Large intestine (tissue), 3 donors: ENCODE measurements at regions not wholly inside any gene's neighbourhood (a gene's known extent, or its start where the extent isn't known, plus 50 kb on each side); places are given as distances from the start of the nearest gene placed in this dataset.
"Not testable (repeated sequence)": the region's sequence is repeated elsewhere in the genome, so short reads cannot be mapped to it uniquely, and the experiment has no call there.

Experiments
- DNase-seq, 2 donors: peaks; one replicate each; pipeline versions ENCODE4 v3.0.0 to v3.0.0-alpha.2; 2013
- H3K27ac ChIP-seq: one replicate; pipeline ENCODE4 v1.5.1; 2013; ENCODE audit warnings: low read length
- H3K27me3 ChIP-seq: 2 replicates; pipeline ENCODE4 v1.6.1; 2013; ENCODE audit warnings: low read length; ENCODE audit not compliant: control insufficient read depth, insufficient read depth
- H3K36me3 ChIP-seq: 2 replicates; pipeline ENCODE4 v1.6.1; 2013; ENCODE audit warnings: low read length; ENCODE audit not compliant: control insufficient read depth, insufficient read depth
- H3K4me1 ChIP-seq: one replicate; pipeline ENCODE4 v1.6.1; 2013; ENCODE audit warnings: low read length; ENCODE audit not compliant: control insufficient read depth, insufficient read depth
- H3K4me3 ChIP-seq: one replicate; pipeline ENCODE4 v1.5.1; 2013; ENCODE audit warnings: low read length
- H3K9me3 ChIP-seq: one replicate; pipeline ENCODE4 v1.6.1; 2013; ENCODE audit warnings: mild to moderate bottlenecking, low read depth, low read length, moderate library complexity; ENCODE audit not compliant: control insufficient read depth
- WGBS: methylation state at CpG from one replicate; pipeline ENCODE4 v1.1.5; 2013; ENCODE audit warnings: low lambda C conversion rate; ENCODE audit not compliant: insufficient coverage; 5-methylcytosine and 5-hydroxymethylcytosine counted together

DNA sequence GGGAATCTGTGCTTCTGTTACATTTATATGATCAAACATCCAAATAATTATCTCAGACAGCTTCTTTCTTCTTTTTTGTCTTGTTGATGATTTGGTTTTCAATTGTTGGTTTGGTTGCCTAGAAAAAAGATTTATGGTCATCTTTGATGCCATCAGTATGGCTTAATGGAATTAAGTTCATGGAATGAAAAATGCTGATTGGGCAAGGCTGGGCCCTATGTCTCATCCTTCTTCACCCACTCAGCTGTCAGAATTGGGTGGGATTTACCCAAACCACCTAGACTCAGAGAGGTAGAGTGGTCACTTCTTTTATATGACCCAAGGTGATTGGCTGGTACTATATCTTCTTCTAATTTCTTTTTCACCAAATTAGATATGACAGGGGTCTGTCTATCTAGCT lies 258.3 kb downstream of the DOK5 start:
- no peaks in the 10 kb centered on the region for H3K36me3 ChIP-seq
- H3K27ac ChIP-seq: no peak overlapping the region
- H3K9me3 ChIP-seq: no peaks in the 10 kb centered on the region
- no peak for DNase-seq
- H3K27me3 ChIP-seq: no peaks in the 10 kb centered on the region
- H3K4me1 ChIP-seq: no peaks in the 10 kb centered on the region
- H3K4me3 ChIP-seq: no peak overlapping the region

DNA sequence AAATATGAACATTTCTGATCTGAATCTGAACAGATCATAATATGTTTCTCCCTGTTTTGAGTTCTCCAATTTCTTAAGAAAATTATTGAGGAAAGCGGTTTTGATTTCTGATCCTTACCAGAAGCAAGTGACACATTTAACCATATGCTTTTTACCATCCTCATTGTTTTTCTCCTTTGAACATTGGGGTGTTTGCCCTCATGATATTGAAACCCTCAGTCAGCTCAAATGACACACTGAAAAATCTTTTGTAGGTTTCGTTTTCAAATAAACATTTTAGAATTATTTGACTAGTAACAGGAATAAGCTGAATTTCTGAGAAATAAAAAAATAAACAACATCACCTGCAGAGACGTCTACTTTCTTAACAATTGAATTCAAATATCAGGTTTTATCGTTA lies 252.1 kb downstream of the DOK5 start:
- no peaks in the 10 kb centered on the region for H3K4me1 ChIP-seq
- no peaks in the 10 kb centered on the region for H3K9me3 ChIP-seq
- H3K27me3 ChIP-seq: no peaks in the 10 kb centered on the region
- no peak overlapping the region for H3K4me3 ChIP-seq
- no peak overlapping the region for H3K27ac ChIP-seq
- DNase-seq: no peak
- 89% methylated on average over 3 of the region's 4 CpGs for WGBS
- no peaks in the 10 kb centered on the region for H3K36me3 ChIP-seq

DNA sequence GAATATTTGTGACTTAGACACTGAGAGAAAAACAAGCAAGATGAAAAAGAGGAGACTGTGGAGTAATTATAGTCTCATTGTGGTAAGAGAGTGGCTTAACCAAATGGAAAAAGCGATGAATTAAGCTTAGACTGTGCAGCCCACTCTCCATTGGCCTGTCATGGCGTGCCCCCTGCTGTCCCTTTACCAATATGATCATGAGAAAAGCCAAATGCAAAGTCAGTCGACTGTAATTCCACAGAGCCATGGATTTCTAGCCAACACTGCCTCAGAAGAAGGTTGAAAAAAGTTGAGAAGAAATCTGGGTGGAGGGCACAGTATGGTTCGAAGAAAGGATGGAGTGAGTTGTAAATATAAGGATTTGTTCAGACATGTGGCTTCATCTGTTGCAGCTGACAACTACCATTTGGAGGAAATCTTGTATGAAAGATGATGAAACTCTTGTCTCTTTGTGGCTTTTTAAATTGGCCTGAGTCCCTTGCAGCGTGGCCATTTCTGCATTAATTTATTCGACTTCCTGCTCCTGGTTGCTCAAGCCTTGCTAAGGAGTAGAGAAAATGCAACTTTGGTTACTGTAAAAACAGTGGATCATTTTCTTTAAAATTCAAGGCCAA lies 251.4 kb downstream of the DOK5 start:
- DNase-seq: no peak

DNA sequence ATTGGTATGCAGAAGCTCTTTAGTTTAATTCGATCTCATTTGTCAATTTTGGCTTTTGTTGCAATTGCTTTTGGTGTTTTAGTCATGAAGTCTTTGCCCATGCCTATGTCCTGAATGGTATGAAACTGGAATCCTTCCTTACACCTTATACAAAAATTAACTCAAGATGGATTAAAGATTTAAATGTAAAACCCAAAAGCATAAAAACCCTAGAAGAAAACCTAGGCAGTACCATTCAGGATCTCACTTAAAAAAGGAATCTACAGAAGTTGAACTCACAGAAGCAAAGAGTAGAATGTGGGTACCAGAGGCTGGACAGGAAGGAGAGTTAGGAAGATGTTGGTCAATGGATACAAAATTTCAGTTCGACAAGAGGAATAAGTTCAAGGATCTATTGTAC lies 249.9 kb downstream of the DOK5 start:
- DNase-seq, H3K9me3 ChIP-seq, H3K36me3 ChIP-seq, H3K27me3 ChIP-seq, H3K4me1 ChIP-seq, H3K4me3 ChIP-seq, H3K27ac ChIP-seq: not testable (repeated sequence)
- WGBS: 100% methylated on average over 1 of the region's 2 CpGs

More for the DNA sequence above, 251.4 kb downstream of the DOK5 start:
- no peak overlapping the region for H3K27ac ChIP-seq
- H3K4me1 ChIP-seq: no peaks in the 10 kb centered on the region
- no peaks in the 10 kb centered on the region for H3K9me3 ChIP-seq
- no peaks in the 10 kb centered on the region for H3K36me3 ChIP-seq
- no peak overlapping the region for H3K4me3 ChIP-seq
- H3K27me3 ChIP-seq: no peaks in the 10 kb centered on the region
- WGBS: 60% methylated on average over 1 of the region's 6 CpGs

DNA sequence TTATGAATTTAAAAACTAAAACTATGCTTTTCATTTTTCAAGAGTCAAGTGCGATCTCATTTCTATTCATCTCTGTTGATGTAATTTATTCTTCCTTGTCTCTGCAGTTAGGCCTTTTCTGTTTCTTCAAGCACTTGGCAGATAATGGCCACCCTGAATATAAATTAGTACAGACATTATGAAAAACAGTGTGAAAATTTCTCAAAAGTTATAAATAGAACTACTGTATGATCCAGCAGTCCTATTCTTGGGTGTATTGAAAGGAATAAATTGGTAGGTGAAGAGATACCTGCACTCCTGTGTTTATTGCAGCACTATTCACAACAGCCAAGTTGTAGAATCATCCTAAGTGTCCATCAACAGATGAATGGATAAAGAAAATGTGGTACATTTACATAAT lies 248.3 kb downstream of the DOK5 start:
- no peaks in the 10 kb centered on the region for H3K36me3 ChIP-seq
- no peaks in the 10 kb centered on the region for H3K4me1 ChIP-seq
- WGBS: 100% methylated on average over 1 of the region's 1 CpG
- DNase-seq: no peak
- no peak overlapping the region for H3K4me3 ChIP-seq
- no peaks in the 10 kb centered on the region for H3K27me3 ChIP-seq
- no peak overlapping the region for H3K27ac ChIP-seq
- no peaks in the 10 kb centered on the region for H3K9me3 ChIP-seq

DNA sequence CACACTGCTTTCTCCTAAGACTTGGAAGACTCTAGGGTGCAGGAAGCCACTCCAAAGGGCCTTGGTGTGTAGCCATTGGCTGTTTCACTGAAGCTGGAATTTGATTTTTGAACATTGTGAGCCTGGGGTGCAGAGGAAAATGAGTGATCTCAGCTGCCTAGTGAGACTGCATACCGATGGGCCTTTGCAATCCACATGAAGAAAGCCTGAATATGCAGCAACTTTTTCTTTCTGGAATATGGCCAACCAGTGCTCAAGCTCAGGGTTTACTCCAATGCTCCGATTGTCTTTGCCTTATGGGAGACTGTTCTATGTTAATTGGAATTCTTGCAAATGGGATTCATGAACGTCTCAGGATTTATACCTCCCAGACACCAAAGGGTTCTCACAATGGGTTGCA lies 242.6 kb downstream of the DOK5 start:
- H3K36me3 ChIP-seq: no peaks in the 10 kb centered on the region
- H3K4me1 ChIP-seq: no peaks in the 10 kb centered on the region
- no peak overlapping the region for H3K27ac ChIP-seq
- no peaks in the 10 kb centered on the region for H3K9me3 ChIP-seq
- no peak for DNase-seq
- H3K4me3 ChIP-seq: no peak overlapping the region
- no CpG with 5 or more reads among the region's 3 CpGs for WGBS
- H3K27me3 ChIP-seq: no peaks in the 10 kb centered on the region

DNA sequence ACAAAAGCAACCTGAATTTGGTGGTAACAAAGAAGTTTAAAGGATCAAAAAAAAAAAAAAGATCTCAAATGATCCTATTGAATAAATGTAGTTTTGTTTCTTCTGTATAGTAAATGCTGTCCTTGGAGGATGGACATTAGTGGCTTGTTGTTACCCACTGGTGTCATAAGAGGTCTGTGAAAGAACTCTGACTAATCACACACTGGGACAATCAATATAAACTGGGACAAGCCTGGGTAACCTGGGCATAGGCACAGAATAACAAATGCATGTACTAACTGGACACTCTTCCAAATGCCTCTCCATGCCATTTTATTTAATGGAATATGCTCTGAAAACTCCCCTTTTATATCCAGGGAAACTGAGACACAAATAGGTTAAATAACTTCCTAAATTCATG lies 241.4 kb downstream of the DOK5 start:
- no peaks in the 10 kb centered on the region for H3K36me3 ChIP-seq
- H3K27ac ChIP-seq: no peak overlapping the region

DNA sequence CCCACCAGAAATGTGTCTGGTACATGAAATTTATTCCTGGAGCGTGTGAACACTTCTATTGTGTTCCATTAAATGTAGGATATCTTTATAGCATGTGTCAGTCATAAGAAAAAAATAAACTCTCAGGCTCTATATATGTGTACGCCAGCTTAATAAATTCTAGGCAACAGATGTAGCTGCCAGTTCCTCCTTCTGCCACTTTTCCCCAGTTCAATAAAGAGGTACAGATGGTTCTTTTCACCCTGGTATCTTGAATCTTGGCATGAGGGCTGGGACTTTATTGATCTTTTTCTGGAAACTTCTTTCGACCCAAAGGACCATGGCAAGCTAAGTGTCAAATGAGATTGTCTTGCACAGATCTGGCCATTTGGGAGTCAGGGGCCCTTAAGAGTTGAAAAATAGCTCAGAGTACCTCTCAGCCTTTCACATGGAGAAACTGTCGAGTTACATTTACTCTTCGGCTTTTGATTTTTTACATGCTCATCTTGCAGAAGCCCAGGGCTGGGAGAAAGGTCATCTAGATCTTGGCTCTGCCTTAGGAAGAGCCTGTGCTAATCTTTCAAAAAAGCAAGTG lies 240.9 kb downstream of the DOK5 start:
- H3K4me3 ChIP-seq: no peak overlapping the region
- no peak for DNase-seq
- no peaks in the 10 kb centered on the region for H3K27me3 ChIP-seq
- H3K27ac ChIP-seq: no peak overlapping the region
- H3K4me1 ChIP-seq: no peaks in the 10 kb centered on the region
- no peaks in the 10 kb centered on the region for H3K36me3 ChIP-seq
- no CpG with 5 or more reads among the region's 5 CpGs for WGBS
- H3K9me3 ChIP-seq: no peaks in the 10 kb centered on the region

More for the DNA sequence above, 241.4 kb downstream of the DOK5 start:
- no peak overlapping the region for H3K4me3 ChIP-seq
- no peaks in the 10 kb centered on the region for H3K9me3 ChIP-seq
- DNase-seq: no peak
- H3K4me1 ChIP-seq: no peaks in the 10 kb centered on the region
- no peaks in the 10 kb centered on the region for H3K27me3 ChIP-seq

DNA sequence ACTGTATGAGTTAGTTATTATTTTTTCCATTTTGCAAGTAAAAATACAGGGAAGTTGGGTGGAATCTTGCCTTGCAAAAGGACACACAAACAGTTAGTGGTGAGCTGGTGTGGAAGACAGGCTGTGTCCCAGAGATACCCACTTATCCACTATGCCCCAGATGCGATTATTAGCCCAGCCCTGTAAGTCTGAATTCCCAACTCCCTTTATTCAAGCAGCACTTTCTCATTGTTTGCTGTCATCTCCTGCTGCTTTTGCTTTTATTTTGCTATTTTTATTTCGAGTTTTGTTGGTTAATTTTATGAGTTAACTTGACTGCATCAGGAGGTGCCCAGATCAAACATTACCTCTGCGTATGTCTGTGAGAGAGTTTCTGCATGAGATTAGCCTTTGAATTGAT lies 239.4 kb downstream of the DOK5 start:
- WGBS: no CpG with 5 or more reads among the region's 3 CpGs
- Histone ChIP-seq H3K4me3 (no peak overlapping the region), H3K27me3 (no peaks in the 10 kb centered on the region), H3K36me3 (no peaks in the 10 kb centered on the region), H3K4me1 (no peaks in the 10 kb centered on the region), H3K27ac (no peak overlapping the region), H3K9me3 (no peaks in the 10 kb centered on the region)
- no peak for DNase-seq

DNA sequence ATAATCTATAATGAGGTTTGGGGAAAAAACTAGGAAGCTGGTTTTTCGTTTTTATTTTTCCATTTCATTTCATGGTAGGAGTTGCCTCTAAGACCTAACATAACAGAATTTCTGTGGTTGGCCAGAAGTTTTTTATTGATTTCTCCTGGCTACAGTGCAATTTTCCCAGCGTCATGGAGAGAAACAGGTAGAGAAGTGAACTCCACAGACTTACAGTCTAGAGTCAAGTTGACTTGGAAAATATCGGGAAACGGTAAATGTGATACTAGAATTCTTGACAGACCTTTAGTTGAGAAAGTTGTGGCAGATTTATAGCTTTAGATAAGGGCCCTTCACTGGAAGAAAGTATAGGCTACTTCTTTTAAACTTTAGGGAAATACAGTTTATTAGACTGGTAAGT lies 238.3 kb downstream of the DOK5 start:
- H3K27ac ChIP-seq: no peak overlapping the region
- no peaks in the 10 kb centered on the region for H3K27me3 ChIP-seq

DNA sequence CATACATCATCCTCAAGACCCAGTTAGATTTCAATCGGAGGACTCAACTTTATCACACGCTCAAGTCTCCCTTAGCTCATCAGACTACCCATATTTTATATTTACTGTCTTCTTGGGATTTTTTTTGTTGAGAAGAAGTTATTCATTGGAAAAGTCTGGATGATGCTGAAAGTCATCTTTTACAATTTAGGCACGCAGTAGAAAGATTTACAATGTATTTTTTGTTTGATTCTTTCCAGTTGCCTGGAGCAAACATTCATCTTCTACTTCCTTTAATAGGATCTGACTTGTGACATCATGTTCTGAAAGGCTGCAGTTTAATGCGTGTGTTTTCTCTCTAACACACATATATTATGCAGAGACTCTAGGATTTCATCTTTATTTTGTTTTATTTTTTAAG lies 235.7 kb downstream of the DOK5 start:
- Histone ChIP-seq H3K36me3 (no peaks in the 10 kb centered on the region), H3K27me3 (no peaks in the 10 kb centered on the region), H3K27ac (no peak overlapping the region), H3K4me1 (no peaks in the 10 kb centered on the region), H3K9me3 (no peaks in the 10 kb centered on the region), H3K4me3 (no peak overlapping the region)
- no peak for DNase-seq
- WGBS: 70% methylated on average over 2 of the region's 4 CpGs

More for the DNA sequence above, 238.3 kb downstream of the DOK5 start:
- Histone ChIP-seq H3K4me3 (no peak overlapping the region), H3K4me1 (no peaks in the 10 kb centered on the region), H3K9me3 (no peaks in the 10 kb centered on the region), H3K36me3 (no peaks in the 10 kb centered on the region)
- DNase-seq: no peak
- 69% methylated on average over 2 of the region's 4 CpGs for WGBS
